Activated CD8-positive, alpha-beta memory T cell treated with anti-CD3 and anti-CD28 coated beads, Interleukin-2, amount 50 U/mL, for 1 hour (primary cell): ENCODE measurements at regions not wholly inside any gene's neighbourhood (a gene's known extent, or its start where the extent isn't known, plus 50 kb on each side); places are given as distances from the start of the nearest gene placed in this dataset.
"Not testable (repeated sequence)": the region's sequence is repeated elsewhere in the genome, so short reads cannot be mapped to it uniquely, and the experiment has no call there.

Source experiments
- DNase-seq: peaks from one replicate; pipeline ENCODE4 v3.0.0-alpha.2; 2020; ENCODE audit errors: extremely low read depth

GRCh38 chr2:87315183-87315902 lies 293.7 kb upstream of the PLGLB1 start:
- not testable (repeated sequence) for DNase-seq

DNA sequence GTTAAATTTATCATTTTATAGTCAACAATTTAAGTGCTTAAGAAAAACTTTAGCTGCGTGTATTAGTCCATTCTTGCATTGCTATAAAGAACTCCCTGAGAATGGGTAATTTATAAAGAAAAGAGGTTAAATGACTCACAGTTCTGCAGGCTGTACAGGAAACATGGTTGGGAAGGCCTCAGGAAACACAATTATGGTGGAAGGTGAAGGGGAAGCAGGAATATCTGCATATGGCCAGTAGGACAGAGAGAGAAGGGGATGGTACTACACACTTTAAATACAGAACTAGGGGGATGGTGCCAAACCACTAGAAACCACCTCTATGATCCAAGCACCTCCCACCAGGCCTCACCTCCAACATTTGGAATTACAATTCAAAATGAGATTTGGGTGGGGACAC lies 295.5 kb upstream of the PLGLB1 start:
- DNase-seq, result not testable (repeated sequence)

- DNase-seq, result not testable (repeated sequence)
Measured at GRCh38 chr2:87318814-87319491, 297.3 kb upstream of the PLGLB1 start.

- not testable (repeated sequence) for DNase-seq
Measured at GRCh38 chr2:87319705-87320104, 298.1 kb upstream of the PLGLB1 start.

- DNase-seq, result not testable (repeated sequence)
Measured at GRCh38 chr2:87321201-87321600, 299.6 kb upstream of the PLGLB1 start.

DNA sequence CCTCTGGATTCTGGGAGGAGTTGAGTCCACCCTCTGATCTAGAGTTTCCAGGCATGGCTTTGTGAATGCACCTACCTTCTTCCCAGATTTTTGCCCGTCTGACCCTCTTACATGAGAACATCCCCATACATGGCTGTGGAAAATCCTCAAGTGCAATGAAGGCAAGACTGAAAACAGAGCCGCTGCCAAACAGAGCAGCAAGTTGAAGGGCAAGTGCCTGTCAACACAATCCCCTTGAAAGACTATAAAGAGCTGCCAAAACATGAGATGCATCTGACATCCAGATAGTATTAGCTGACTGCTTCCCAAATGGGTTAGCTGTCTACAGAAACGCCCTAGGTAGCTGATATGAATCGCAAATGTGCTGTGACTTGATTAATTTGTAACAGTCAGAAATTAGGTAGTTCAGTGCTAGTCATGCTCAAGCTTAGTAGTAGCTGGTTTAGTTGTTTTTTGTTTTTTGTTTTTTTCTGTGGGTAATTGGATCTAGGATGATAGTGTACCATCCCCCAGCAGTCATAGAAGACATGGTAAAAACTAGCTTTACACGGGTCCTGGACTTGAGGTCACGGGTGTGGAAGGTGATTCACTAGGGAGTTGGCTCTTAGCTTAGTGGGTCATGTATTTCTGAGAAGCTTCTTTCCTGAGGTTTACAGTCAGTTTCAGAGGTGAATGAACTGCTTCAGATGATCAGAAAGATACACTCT lies 302.8 kb upstream of the PLGLB1 start:
- not testable (repeated sequence) for DNase-seq

- not testable (repeated sequence) for DNase-seq
Measured at GRCh38 chr2:87325042-87325910, 303.6 kb upstream of the PLGLB1 start.

DNA sequence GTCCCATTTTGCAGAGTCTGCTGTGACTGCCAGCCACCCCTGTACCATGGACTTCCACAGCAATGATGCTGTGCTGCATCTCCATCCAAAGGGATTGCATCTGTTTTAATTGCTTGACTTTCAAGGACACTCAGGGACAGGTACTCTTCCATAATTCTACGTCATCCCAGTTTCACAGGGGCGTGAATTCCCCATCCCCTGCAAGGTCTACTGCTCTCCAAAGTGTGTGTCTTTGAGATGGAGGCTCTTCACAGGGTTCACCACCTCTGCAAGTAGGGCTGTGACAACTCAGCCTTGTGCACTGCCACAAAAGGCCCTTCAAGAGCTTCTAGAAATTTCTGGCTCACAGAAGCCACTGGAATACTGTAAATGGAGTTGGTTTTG lies 304.3 kb upstream of the PLGLB1 start:
- DNase-seq, result not testable (repeated sequence)

- DNase-seq, result not testable (repeated sequence)
Measured at GRCh38 chr2:87326754-87327153, 305.1 kb upstream of the PLGLB1 start.

- DNase-seq, result not testable (repeated sequence)
Measured at GRCh38 chr2:87327648-87328371, 306.2 kb upstream of the PLGLB1 start.

- not testable (repeated sequence) for DNase-seq
Measured at GRCh38 chr2:87329529-87329928, 307.9 kb upstream of the PLGLB1 start.

- DNase-seq, result not testable (repeated sequence)
Measured at GRCh38 chr2:87330486-87330885, 308.8 kb upstream of the PLGLB1 start.

- not testable (repeated sequence) for DNase-seq
Measured at GRCh38 chr2:87331940-87332583, 310.4 kb upstream of the PLGLB1 start.

GRCh38 chr2:87334888-87335287 lies 313.2 kb upstream of the PLGLB1 start:
- DNase-seq, result not testable (repeated sequence)

DNA sequence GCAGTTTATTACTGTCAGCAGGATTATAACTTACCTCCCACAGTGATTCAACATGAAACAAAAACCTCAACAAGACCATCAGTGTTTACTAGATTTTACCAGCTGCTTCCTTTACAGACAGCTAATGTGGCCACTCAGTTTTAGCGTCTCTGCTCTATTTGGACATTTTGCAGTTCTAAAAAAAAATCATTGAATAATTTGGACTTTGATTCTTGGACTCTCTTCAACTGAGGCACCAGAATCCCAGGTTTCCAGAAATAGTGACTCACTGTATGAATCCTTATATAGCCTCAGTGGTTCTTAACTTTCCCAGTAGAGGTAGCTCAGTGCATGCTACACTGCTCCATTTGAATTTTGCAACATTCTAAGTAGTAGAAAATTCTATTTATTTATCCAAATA lies 317.4 kb upstream of the PLGLB1 start:
- not testable (repeated sequence) for DNase-seq

GRCh38 chr2:87341601-87342014 lies 320.0 kb upstream of the PLGLB1 start:
- DNase-seq, result not testable (repeated sequence)

DNA sequence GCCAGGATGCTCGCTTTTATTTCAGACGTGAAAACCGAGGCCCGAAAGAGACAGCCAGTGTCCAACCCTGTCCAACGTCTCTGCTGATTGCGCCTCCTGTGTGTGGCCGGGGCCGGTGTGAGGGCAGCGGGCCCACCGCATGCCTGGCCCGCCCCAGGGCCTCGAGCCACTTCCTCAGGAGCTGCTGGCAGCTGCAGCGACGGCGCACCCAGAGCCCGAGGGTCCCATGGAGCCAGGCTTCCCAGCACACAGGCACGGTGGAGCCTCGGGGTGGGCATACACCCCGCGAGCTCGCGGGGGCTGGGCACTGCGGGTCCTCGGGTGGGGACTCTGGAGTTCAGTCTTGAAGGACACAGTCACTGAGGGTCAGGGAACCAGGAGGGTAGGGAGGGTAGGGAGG lies 320.5 kb upstream of the PLGLB1 start:
- not testable (repeated sequence) for DNase-seq

DNA sequence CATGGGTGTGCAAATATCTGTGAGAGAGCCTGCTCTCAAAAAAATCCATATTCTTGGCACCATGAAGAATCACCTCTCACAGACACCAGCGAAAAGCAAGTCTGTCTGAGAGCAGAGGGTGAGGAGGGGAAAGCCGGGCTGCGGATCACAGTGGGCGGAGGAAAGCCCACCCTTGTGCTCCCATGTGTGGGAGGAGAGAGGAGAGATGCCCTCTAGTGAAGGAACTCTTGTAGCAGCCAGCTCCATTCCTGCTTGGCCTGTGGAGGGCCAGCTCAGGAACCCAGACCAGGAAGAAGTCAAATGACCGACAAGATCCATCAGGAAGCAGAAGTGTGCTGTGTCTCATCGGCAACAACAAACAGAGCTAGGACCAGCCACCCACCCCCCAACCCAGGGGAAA lies 321.7 kb upstream of the PLGLB1 start:
- DNase-seq, result not testable (repeated sequence)

DNA sequence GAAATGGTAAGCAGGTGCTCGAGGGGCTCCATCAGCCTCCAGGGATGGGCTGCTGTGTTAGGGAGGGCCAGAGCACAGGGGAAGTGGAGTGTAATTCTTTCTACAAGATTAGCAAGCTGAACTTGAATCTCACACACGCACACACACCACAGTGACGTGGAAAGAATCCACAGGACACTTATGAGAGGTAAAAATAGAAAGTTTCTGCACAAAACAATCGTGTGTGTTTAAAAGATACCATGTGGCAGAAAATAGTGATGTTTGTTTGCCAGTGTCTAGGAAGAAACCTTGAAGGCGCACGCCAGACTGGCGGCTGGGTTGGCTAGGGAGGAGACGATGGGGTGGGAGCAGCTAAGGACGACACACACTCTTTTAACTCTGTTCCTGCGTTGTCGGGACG lies 323.6 kb upstream of the PLGLB1 start:
- not testable (repeated sequence) for DNase-seq

GRCh38 chr2:87348556-87348955 lies 326.9 kb upstream of the PLGLB1 start:
- not testable (repeated sequence) for DNase-seq
